CD4-positive, alpha-beta T cell (primary cell): ENCODE measurements at regions not wholly inside any gene's neighbourhood (a gene's known extent, or its start where the extent isn't known, plus 50 kb on each side); places are given as distances from the start of the nearest gene placed in this dataset.
"Not testable (repeated sequence)": the region's sequence is repeated elsewhere in the genome, so short reads cannot be mapped to it uniquely, and the experiment has no call there.

ENCODE experiments used
- ATAC-seq: fragments of 200-7000 bp; cut with Tn5 transposase; one replicate; pipeline ENCODE4 v1.10.0; 2022; ENCODE audit warnings: mild to moderate bottlenecking; ENCODE audit not compliant: poor library complexity
- CTCF ChIA-PET: fragments of 350-600 bp; sonication (Branson Sonifier 250); formaldehyde crosslinking; loops from one replicate; lab custom pipeline; 2021; ENCODE audit warnings: antibody characterized with exemption, inconsistent platforms; lab: Charles Lee
- POLR2A ChIA-PET: fragments of 350-600 bp; sonication (Branson Sonifier 250); formaldehyde crosslinking; loops from one replicate; lab custom pipeline; 2021; ENCODE audit warnings: antibody characterized with exemption, inconsistent platforms; lab: Charles Lee
- DNase-seq, 14 experiments: peaks; one replicate each; pipeline ENCODE4 v3.0.0-alpha.2; 2013 to 2020; ENCODE audit warnings: mixed read lengths in 2 of 14
- H3K27ac ChIP-seq, 2 donors: one replicate each; pipeline versions ENCODE4 v1.5.1 to v1.7.0; 2013; ENCODE audit warnings: low read length in 2 of 2, low read depth in 1 of 2, mild to moderate bottlenecking in 1 of 2
- H3K27me3 ChIP-seq, 2 experiments: 1 replicate in 1 of 2; 2 replicates in 1 of 2; pipeline versions ENCODE4 v1.6.1 to v1.7.0; 2013; ENCODE audit warnings: low read length in 2 of 2, control low read depth in 1 of 2, mild to moderate bottlenecking in 1 of 2, moderate library complexity in 1 of 2; ENCODE audit not compliant: insufficient read depth in 2 of 2, control insufficient read depth in 1 of 2
- H3K36me3 ChIP-seq: one replicate; pipeline ENCODE4 v1.6.1; 2013; ENCODE audit warnings: low read length, control low read depth; ENCODE audit not compliant: insufficient read depth
- H3K4me1 ChIP-seq: one replicate; pipeline ENCODE4 v1.6.1; 2013; ENCODE audit warnings: low read length, control low read depth; ENCODE audit not compliant: insufficient read depth
- H3K4me3 ChIP-seq: one replicate; pipeline ENCODE4 v1.5.1; 2013; ENCODE audit warnings: mild to moderate bottlenecking, low read length, moderate library complexity
- H3K9me3 ChIP-seq, 2 experiments: 1 replicate in 1 of 2; 2 replicates in 1 of 2; pipeline versions ENCODE4 v1.6.1 to v1.7.0; 2013; ENCODE audit warnings: low read length in 2 of 2, mild to moderate bottlenecking in 2 of 2, control low read depth in 1 of 2, moderate library complexity in 1 of 2; ENCODE audit not compliant: control insufficient read depth in 1 of 2, insufficient read depth in 1 of 2
- H3K27ac Mint-ChIP-seq: one replicate; pipeline ENCODE4 v1.8.0; 2020; ENCODE audit warnings: mixed read lengths
- H3K27me3 Mint-ChIP-seq: one replicate; pipeline ENCODE4 v1.8.0; 2021; ENCODE audit warnings: mixed read lengths
- H3K36me3 Mint-ChIP-seq: one replicate; pipeline ENCODE4 v1.8.0; 2021; ENCODE audit warnings: low read depth, mixed read lengths
- H3K4me1 Mint-ChIP-seq: one replicate; pipeline ENCODE4 v1.8.0; 2021; ENCODE audit warnings: low read depth, mixed read lengths
- H3K4me3 Mint-ChIP-seq: one replicate; pipeline ENCODE4 v1.8.0; 2020; ENCODE audit warnings: mild to moderate bottlenecking, mixed read lengths
- H3K9me3 Mint-ChIP-seq: one replicate; pipeline ENCODE4 v1.8.0; 2020; ENCODE audit warnings: mixed read lengths
- intact Hi-C, 2 experiments: fragments of 100-400 bp; cut with DNase I in 1 of 2; cut with micrococcal nuclease in 1 of 2; formaldehyde crosslinking; loops; one replicate each; pipeline versions ENCODE4 v1.15.1 to v1.9.0; 2023 to 2025; cut with DNase I, micrococcal nuclease
- TF ChIP-seq, protein P1 (sequence below): fragments of 200-600 bp; IDR thresholded peaks from one replicate; pipeline ENCODE4 v1.8.0; 2022; ENCODE audit warnings: antibody characterized with exemption, mild to moderate bottlenecking

DNA sequence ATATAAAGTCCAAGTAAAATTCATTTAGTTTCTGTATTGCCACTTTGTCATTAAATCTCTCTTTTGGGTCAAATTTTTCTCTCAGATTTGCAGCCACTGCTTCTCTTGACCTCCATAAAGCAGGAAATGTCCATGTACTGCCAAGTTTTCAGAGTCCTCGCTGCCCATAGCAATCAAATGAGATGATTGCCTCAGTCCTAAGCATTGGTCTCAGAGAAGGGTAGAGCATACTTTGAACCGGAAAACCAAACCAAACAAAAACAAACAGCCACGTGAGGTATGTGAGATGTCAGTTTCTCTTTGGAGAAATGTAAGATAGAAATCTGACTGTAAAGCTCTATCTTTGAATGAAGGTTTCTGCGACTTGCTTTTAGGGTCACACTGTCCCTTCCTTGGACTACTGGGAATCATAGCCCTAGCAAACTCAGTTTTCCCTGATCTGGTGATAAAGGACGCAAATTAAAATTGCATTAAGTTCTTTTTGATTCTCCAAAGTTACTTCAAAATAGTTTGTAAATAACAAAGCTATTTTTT lies 505.4 kb upstream of the CITED2 start:
- DNase-seq (no peak), ATAC-seq (no peak)
- intact Hi-C loops, result loop anchor here in 1 of 2 experiments (5.0 kb wide), 1 partner anchor 1682 kb away; no protein-coding TSS in a partner anchor
- H3K4me3 ChIP-seq, result no peak overlapping the region
- CTCF ChIA-PET, result no interaction called here
- Mint-ChIP-seq H3K4me3 (no peak overlapping the region), H3K4me1 (no peaks in the 10 kb centered on the region), H3K36me3 (no peaks in the 10 kb centered on the region), H3K9me3 (no peaks in the 10 kb centered on the region), H3K27me3 (peaks cover 7% of the 10 kb centered on the region), H3K27ac (no peak overlapping the region)
- TF ChIP-seq, protein P1, sequence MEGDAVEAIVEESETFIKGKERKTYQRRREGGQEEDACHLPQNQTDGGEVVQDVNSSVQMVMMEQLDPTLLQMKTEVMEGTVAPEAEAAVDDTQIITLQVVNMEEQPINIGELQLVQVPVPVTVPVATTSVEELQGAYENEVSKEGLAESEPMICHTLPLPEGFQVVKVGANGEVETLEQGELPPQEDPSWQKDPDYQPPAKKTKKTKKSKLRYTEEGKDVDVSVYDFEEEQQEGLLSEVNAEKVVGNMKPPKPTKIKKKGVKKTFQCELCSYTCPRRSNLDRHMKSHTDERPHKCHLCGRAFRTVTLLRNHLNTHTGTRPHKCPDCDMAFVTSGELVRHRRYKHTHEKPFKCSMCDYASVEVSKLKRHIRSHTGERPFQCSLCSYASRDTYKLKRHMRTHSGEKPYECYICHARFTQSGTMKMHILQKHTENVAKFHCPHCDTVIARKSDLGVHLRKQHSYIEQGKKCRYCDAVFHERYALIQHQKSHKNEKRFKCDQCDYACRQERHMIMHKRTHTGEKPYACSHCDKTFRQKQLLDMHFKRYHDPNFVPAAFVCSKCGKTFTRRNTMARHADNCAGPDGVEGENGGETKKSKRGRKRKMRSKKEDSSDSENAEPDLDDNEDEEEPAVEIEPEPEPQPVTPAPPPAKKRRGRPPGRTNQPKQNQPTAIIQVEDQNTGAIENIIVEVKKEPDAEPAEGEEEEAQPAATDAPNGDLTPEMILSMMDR, result no peak
- no peaks in the 10 kb centered on the region for H3K4me1 ChIP-seq
- H3K36me3 ChIP-seq, result no peaks in the 10 kb centered on the region
- H3K27ac ChIP-seq, result no peak overlapping the region
- peaks cover 0 to 3% of the 10 kb centered on the region in 2 experiments for H3K27me3 ChIP-seq
- POLR2A ChIA-PET, result no interaction called here
- H3K9me3 ChIP-seq, result no peaks in the 10 kb centered on the region

DNA sequence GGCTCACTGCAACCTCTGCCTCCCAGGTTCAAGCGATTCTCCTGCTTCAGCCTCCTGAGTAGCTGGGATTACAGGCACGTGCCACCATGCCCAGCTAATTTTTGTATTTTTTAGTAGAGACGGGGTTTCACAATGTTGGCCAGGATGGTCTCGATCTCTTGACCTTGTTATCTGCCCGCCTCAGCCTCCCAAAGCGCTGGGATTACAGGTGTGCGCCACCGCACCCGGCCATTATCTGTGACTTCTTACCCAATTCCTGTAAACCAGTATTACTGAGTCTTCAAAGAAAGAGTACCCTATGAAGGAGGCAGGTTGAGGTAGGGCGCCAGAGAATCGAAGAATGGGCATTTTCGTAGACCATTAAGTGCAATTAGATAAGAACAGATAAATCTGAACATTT lies 504.8 kb upstream of the CITED2 start:
- H3K4me3 Mint-ChIP-seq, ATAC-seq, H3K27me3 ChIP-seq, H3K27me3 Mint-ChIP-seq, CTCF ChIA-PET, H3K4me3 ChIP-seq, H3K27ac ChIP-seq, H3K4me1 ChIP-seq, DNase-seq, H3K36me3 ChIP-seq, H3K4me1 Mint-ChIP-seq, H3K9me3 ChIP-seq, POLR2A ChIA-PET, H3K9me3 Mint-ChIP-seq, H3K36me3 Mint-ChIP-seq, H3K27ac Mint-ChIP-seq, intact Hi-C loops: not testable (repeated sequence)

DNA sequence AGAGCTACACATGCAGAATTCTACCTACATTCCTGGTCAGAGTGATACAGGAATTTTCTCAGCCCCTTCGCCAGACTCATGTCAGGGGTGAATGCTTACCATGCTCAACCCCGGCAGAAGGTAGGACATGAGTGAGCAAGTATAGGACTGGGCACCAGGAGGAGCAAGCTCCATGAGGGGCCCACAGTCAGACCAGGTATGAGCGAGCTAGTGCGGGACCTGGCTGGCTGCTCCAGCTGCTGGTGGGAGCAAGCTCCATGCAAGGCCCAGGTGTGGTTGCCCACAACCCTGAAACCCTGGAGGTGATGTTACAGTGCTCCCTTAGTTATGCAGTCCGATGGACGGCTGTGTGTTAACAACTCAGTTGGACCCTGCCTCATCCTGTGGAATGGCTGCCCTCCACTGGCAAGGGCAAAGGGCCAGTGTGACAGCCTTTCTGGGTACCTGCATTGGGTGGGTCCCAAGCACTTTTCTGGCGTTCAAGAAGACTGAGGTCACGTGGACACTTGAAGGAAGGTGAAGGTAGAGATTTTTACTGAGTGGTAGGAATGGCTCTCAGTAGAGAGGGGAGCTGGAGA lies 503.5 kb upstream of the CITED2 start:
- Histone ChIP-seq H3K27ac (no peak overlapping the region), H3K4me1 (no peaks in the 10 kb centered on the region), H3K36me3 (no peaks in the 10 kb centered on the region), H3K4me3 (no peak overlapping the region), H3K27me3 (peaks cover 0 to 3% of the 10 kb centered on the region in 2 experiments), H3K9me3 (no peaks in the 10 kb centered on the region)
- Mint-ChIP-seq H3K9me3 (no peaks in the 10 kb centered on the region), H3K4me1 (no peaks in the 10 kb centered on the region), H3K27ac (no peak overlapping the region), H3K36me3 (no peaks in the 10 kb centered on the region), H3K27me3 (peaks cover 7% of the 10 kb centered on the region), H3K4me3 (no peak overlapping the region)
- CTCF ChIA-PET, result no interaction called here
- DNase-seq (no peak), ATAC-seq (no peak)
- intact Hi-C loops, result no loop called here
- POLR2A ChIA-PET, result no interaction called here
- TF ChIP-seq, protein P1, result no peak

DNA sequence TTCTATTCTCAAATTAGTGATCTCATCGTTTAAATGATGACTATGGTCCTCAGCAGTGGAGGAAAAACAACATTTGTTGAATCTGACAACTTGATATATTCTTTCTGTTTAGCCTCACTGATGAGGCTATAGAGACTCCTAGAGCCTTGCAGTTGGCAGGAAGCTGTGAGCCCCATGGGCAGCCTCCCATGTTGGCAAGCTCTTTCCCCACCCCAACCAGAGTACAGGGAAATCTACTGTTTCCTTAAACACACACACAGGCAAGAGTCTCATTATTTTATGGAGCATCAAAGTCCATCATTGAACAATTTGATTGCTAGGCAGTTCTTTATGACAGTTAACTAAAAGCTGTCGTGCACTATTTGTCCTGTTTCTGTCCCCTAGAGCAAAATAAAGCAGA lies 498.2 kb upstream of the CITED2 start:
- H3K4me3 Mint-ChIP-seq, result no peak overlapping the region
- no peak overlapping the region for H3K27ac ChIP-seq
- ChIA-PET POLR2A (no interaction called here), CTCF (no interaction called here)
- H3K36me3 Mint-ChIP-seq, result no peaks in the 10 kb centered on the region
- no peak overlapping the region for H3K27ac Mint-ChIP-seq
- no peaks in the 10 kb centered on the region for H3K9me3 Mint-ChIP-seq
- TF ChIP-seq, protein P1, result no peak
- H3K36me3 ChIP-seq, result no peaks in the 10 kb centered on the region
- no peaks in the 10 kb centered on the region for H3K27me3 ChIP-seq
- intact Hi-C loops, result no loop called here
- H3K4me1 Mint-ChIP-seq, result no peaks in the 10 kb centered on the region
- H3K4me1 ChIP-seq, result no peaks in the 10 kb centered on the region
- no peaks in the 10 kb centered on the region for H3K27me3 Mint-ChIP-seq
- no peak for DNase-seq
- no peak overlapping the region for H3K4me3 ChIP-seq
- ATAC-seq, result no peak
- H3K9me3 ChIP-seq, result no peaks in the 10 kb centered on the region
